ENCODE measurements at regions not wholly inside any gene's neighbourhood (a gene's known extent, or its start where the extent isn't known, plus 50 kb on each side); places are given as distances from the start of the nearest gene placed in this dataset.

DNA sequence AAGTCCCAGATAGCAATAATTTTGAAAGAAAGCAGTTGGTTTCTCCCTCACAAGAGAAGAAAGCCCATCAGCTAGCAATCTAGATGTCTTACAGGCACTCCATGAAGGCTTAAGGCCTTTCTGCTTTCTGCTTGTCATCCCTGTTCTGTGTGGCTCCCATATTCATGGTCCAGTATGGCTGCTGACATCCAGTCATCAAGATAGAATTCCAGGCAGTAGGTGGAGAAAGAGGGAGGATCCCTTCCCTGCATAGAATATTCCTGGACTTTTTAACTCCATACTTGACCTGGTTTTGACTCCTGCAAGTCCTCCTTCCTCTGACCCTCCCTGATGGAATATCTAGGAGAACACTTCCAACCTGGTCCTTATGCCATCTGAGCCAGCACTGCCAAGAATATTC, 389.9 kb upstream of the AKR1E2 start:
- H3K4me2 ChIP-seq (replicated peaks; ENCODE audit: low read depth, low read length, poor library complexity, severe bottlenecking): no peak overlapping the region
- H3K4me3 Mint-ChIP-seq: no peak overlapping the region
- H3K79me2 ChIP-seq (ENCODE audit: control insufficient read depth, insufficient read depth, low read length): no peaks in the 10 kb centered on the region
- H3K36me3 ChIP-seq (replicated peaks in 1 of 2; ENCODE audit: control extremely low read depth in 1 of 2, control insufficient read depth in 1 of 2, extremely low read depth in 1 of 2, insufficient read depth in 2 of 2, low read length in 1 of 2): no peaks in the 10 kb centered on the region
- CTCF ChIA-PET: no interaction called here
- no peaks in the 10 kb centered on the region for H3K4me1 Mint-ChIP-seq
- H3K27ac ChIP-seq (ENCODE audit: low read length in 2 of 2): no peak overlapping the region
- no peaks in the 10 kb centered on the region for H3K4me1 ChIP-seq (ENCODE audit: control insufficient read depth in 2 of 2, insufficient read depth in 2 of 2, low read length in 2 of 2)
- intact Hi-C loops (cut with micrococcal nuclease): no loop called here
- H3K9me3 Mint-ChIP-seq (ENCODE audit: insufficient read depth): no peaks in the 10 kb centered on the region
- ATAC-seq (ENCODE audit: low read depth) (no peak), DNase-seq (no peak)
- no peaks in the 10 kb centered on the region for H4K20me1 ChIP-seq (ENCODE audit: control insufficient read depth, insufficient read depth, low read length, poor library complexity, severe bottlenecking)
- no peak overlapping the region for H2AFZ ChIP-seq (ENCODE audit: insufficient read depth, low read depth, low read length, poor library complexity, severe bottlenecking)
- POLR2A ChIA-PET: no interaction called here
- no peaks in the 10 kb centered on the region for H3K27me3 Mint-ChIP-seq
- no peak overlapping the region for H3K27ac Mint-ChIP-seq
- no peak overlapping the region for H3K4me3 ChIP-seq (ENCODE audit: control extremely low read depth in 1 of 5, extremely low read depth in 1 of 5, insufficient read depth in 1 of 5, low read depth in 2 of 5, low read length in 4 of 5)
- peaks cover 0 to 3% (median 0%) of the 10 kb centered on the region in 3 donors for H3K9me3 ChIP-seq (ENCODE audit: control extremely low read depth in 1 of 3, control insufficient read depth in 2 of 3, insufficient read depth in 1 of 3, low read length in 2 of 3)
- H3K27me3 ChIP-seq (replicated peaks in 1 of 4; ENCODE audit: control extremely low read depth in 1 of 4, control insufficient read depth in 3 of 4, insufficient read depth in 4 of 4, low read length in 3 of 4): no peaks in the 10 kb centered on the region
- TF ChIP-seq, protein P1, sequence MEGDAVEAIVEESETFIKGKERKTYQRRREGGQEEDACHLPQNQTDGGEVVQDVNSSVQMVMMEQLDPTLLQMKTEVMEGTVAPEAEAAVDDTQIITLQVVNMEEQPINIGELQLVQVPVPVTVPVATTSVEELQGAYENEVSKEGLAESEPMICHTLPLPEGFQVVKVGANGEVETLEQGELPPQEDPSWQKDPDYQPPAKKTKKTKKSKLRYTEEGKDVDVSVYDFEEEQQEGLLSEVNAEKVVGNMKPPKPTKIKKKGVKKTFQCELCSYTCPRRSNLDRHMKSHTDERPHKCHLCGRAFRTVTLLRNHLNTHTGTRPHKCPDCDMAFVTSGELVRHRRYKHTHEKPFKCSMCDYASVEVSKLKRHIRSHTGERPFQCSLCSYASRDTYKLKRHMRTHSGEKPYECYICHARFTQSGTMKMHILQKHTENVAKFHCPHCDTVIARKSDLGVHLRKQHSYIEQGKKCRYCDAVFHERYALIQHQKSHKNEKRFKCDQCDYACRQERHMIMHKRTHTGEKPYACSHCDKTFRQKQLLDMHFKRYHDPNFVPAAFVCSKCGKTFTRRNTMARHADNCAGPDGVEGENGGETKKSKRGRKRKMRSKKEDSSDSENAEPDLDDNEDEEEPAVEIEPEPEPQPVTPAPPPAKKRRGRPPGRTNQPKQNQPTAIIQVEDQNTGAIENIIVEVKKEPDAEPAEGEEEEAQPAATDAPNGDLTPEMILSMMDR (IDR thresholded peaks at IDR 0.05): no peak
- no peak for TF ChIP-seq EZH2 (IDR thresholded peaks at IDR 0.05; ENCODE audit: borderline replicate concordance, insufficient read depth, low read depth, low read length, poor library complexity, severe bottlenecking)
- H3K9ac ChIP-seq (ENCODE audit: low read length): no peak overlapping the region

DNA sequence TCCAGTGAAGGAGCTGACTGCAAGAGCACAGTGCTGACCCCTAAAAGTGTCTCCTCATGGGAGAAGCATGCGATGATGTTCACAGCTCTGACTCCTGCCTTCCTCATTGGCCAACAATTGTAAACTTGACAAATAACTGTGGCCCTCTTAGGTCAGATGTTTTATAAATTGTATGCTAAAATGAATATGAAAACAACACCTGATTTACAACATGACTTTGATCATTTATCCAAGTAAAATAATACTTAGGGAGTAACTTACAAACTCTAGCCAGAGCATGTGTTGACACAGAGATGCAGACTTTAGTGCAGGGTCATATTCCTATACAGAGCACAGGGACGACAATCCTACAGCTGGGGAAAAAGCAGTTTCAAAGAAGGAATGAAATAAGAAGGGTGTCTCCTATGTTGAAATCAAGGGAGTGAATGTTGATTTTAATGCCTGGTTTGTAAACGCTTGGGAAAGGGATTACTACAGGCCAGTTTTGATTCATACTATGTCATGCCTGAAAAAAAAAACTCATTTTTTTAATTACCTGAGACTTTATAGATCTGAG, 391.4 kb upstream of the AKR1E2 start:
- H3K36me3 ChIP-seq (replicated peaks in 1 of 2; ENCODE audit: control extremely low read depth in 1 of 2, control insufficient read depth in 1 of 2, extremely low read depth in 1 of 2, insufficient read depth in 2 of 2, low read length in 1 of 2): no peaks in the 10 kb centered on the region

More for the DNA sequence above, 391.4 kb upstream of the AKR1E2 start:
- H3K27me3 Mint-ChIP-seq: no peaks in the 10 kb centered on the region
- Histone ChIP-seq H4K20me1 (ENCODE audit: control insufficient read depth, insufficient read depth, low read length, poor library complexity, severe bottlenecking) (no peaks in the 10 kb centered on the region), H3K4me2 (replicated peaks; ENCODE audit: low read depth, low read length, poor library complexity, severe bottlenecking) (no peak overlapping the region), H3K4me3 (ENCODE audit: control extremely low read depth in 1 of 5, extremely low read depth in 1 of 5, insufficient read depth in 1 of 5, low read depth in 2 of 5, low read length in 4 of 5) (no peak overlapping the region), H2AFZ (ENCODE audit: insufficient read depth, low read depth, low read length, poor library complexity, severe bottlenecking) (no peak overlapping the region), H3K79me2 (ENCODE audit: control insufficient read depth, insufficient read depth, low read length) (no peaks in the 10 kb centered on the region), H3K9ac (ENCODE audit: low read length) (no peak overlapping the region), H3K27ac (ENCODE audit: low read length in 2 of 2) (no peak overlapping the region), H3K4me1 (ENCODE audit: control insufficient read depth in 2 of 2, insufficient read depth in 2 of 2, low read length in 2 of 2) (no peaks in the 10 kb centered on the region), H3K9me3 (ENCODE audit: control extremely low read depth in 1 of 3, control insufficient read depth in 2 of 3, insufficient read depth in 1 of 3, low read length in 2 of 3) (no peaks in the 10 kb centered on the region), H3K27me3 (replicated peaks in 1 of 4; ENCODE audit: control extremely low read depth in 1 of 4, control insufficient read depth in 3 of 4, insufficient read depth in 4 of 4, low read length in 3 of 4) (no peaks in the 10 kb centered on the region)
- no peak for DNase-seq
- no CpG with 5 or more reads among the region's 3 CpGs for WGBS (ENCODE audit: insufficient coverage)
- H3K27ac Mint-ChIP-seq: no peak overlapping the region
- POLR2A ChIA-PET: no interaction called here
- no peak for ATAC-seq (ENCODE audit: low read depth)
- H3K4me1 Mint-ChIP-seq: no peaks in the 10 kb centered on the region
- no peak overlapping the region for H3K4me3 Mint-ChIP-seq
- CTCF ChIA-PET: no interaction called here
- intact Hi-C loops (cut with micrococcal nuclease): no loop called here
- TF ChIP-seq, protein P1 (IDR thresholded peaks at IDR 0.05): no peak
- TF ChIP-seq EZH2 (IDR thresholded peaks at IDR 0.05; ENCODE audit: borderline replicate concordance, insufficient read depth, low read depth, low read length, poor library complexity, severe bottlenecking): no peak
- no peaks in the 10 kb centered on the region for H3K9me3 Mint-ChIP-seq (ENCODE audit: insufficient read depth)

All from B cell (primary cell).